H1 (cell line): ENCODE measurements at regions not wholly inside any gene's neighbourhood (a gene's known extent, or its start where the extent isn't known, plus 50 kb on each side); places are given as distances from the start of the nearest gene placed in this dataset.

Experiments used
- BRCA1 ChIP-seq: IDR thresholded peaks from 2 replicates; pipeline ENCODE4 v1.6.1; 2012; ENCODE audit warnings: low read depth, low read length, improper control_type of control experiment
- FOSL1 ChIP-seq: IDR thresholded peaks from 2 replicates; pipeline ENCODE4 v1.6.1; 2011; ENCODE audit warnings: mild to moderate bottlenecking, low read depth, low read length, moderate library complexity; ENCODE audit not compliant: insufficient read depth
- POLR2A ChIP-seq, 2 experiments: IDR thresholded peaks; 1 replicate in 1 of 2; 2 replicates in 1 of 2; pipeline ENCODE4 v1.6.1; 2011; ENCODE audit warnings: low read depth in 2 of 2, low read length in 2 of 2, mild to moderate bottlenecking in 2 of 2; ENCODE audit errors: control extremely low read depth in 1 of 2
- SP2 ChIP-seq: IDR thresholded peaks from 2 replicates; pipeline ENCODE4 v1.6.1; 2012; ENCODE audit warnings: mild to moderate bottlenecking, low read length, inconsistent platforms
- TF ChIP-seq, protein P1 (sequence below): IDR thresholded peaks from 2 replicates; pipeline ENCODE4 v1.6.1; 2011; ENCODE audit warnings: low read depth, mild to moderate bottlenecking, low read length; ENCODE audit not compliant: insufficient read depth
- TF ChIP-seq, protein P2 (sequence below), 3 experiments: IDR thresholded peaks; 1 replicate in 2 of 3; 2 replicates in 1 of 3; pipeline versions ENCODE4 v1.5.1 to v1.6.1; 2011; ENCODE audit warnings: low read length in 3 of 3, mild to moderate bottlenecking in 3 of 3, inconsistent platforms in 2 of 3, low read depth in 1 of 3, moderate library complexity in 1 of 3; ENCODE audit not compliant: insufficient read depth in 1 of 3; ENCODE audit errors: control extremely low read depth in 1 of 3

DNA sequence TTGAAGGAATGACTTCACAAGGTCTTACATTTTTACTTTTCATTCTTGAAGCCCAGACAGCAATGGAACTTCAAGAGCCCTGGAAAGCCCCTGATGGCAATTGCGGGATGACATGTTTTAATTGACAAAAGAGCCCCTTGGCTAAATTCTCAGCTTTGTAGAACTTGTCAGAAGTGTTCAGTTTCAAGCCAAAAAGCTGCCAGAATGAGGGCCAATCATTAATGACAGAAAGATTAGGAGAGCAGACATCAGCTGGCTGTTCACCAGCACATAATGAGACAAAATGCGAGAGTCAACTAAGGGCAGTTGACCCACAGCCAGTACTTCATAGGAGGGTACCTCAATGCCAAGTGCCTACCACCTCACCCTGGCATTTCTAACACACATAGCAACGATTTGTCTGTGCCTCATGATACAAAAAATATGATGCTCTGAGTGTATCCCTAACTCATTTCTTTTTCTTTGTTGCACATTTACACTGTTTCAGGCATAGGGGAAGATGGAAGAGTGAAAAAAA, 243.1 kb downstream of the MYLK4 start (continued):
- no peak for TF ChIP-seq BRCA1
- TF ChIP-seq POLR2A (IDR thresholded peaks at IDR 0.05; ENCODE audit: control extremely low read depth in 1 of 2, low read depth in 2 of 2, low read length in 2 of 2), result no peak
- no peak for TF ChIP-seq FOSL1
- TF ChIP-seq, protein P1, sequence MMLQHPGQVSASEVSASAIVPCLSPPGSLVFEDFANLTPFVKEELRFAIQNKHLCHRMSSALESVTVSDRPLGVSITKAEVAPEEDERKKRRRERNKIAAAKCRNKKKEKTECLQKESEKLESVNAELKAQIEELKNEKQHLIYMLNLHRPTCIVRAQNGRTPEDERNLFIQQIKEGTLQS, result no peak
- TF ChIP-seq, protein P2, sequence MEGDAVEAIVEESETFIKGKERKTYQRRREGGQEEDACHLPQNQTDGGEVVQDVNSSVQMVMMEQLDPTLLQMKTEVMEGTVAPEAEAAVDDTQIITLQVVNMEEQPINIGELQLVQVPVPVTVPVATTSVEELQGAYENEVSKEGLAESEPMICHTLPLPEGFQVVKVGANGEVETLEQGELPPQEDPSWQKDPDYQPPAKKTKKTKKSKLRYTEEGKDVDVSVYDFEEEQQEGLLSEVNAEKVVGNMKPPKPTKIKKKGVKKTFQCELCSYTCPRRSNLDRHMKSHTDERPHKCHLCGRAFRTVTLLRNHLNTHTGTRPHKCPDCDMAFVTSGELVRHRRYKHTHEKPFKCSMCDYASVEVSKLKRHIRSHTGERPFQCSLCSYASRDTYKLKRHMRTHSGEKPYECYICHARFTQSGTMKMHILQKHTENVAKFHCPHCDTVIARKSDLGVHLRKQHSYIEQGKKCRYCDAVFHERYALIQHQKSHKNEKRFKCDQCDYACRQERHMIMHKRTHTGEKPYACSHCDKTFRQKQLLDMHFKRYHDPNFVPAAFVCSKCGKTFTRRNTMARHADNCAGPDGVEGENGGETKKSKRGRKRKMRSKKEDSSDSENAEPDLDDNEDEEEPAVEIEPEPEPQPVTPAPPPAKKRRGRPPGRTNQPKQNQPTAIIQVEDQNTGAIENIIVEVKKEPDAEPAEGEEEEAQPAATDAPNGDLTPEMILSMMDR (IDR thresholded peaks at IDR 0.05; ENCODE audit: control extremely low read depth in 1 of 3, insufficient read depth in 1 of 3, low read depth in 1 of 3, low read length in 3 of 3), result no peak
- TF ChIP-seq SP2, result no peak
